ENCODE measurements at regions not wholly inside any gene's neighbourhood (a gene's known extent, or its start where the extent isn't known, plus 50 kb on each side); places are given as distances from the start of the nearest gene placed in this dataset.
"Not testable (repeated sequence)": the region's sequence is repeated elsewhere in the genome, so short reads cannot be mapped to it uniquely, and the experiment has no call there.

DNA sequence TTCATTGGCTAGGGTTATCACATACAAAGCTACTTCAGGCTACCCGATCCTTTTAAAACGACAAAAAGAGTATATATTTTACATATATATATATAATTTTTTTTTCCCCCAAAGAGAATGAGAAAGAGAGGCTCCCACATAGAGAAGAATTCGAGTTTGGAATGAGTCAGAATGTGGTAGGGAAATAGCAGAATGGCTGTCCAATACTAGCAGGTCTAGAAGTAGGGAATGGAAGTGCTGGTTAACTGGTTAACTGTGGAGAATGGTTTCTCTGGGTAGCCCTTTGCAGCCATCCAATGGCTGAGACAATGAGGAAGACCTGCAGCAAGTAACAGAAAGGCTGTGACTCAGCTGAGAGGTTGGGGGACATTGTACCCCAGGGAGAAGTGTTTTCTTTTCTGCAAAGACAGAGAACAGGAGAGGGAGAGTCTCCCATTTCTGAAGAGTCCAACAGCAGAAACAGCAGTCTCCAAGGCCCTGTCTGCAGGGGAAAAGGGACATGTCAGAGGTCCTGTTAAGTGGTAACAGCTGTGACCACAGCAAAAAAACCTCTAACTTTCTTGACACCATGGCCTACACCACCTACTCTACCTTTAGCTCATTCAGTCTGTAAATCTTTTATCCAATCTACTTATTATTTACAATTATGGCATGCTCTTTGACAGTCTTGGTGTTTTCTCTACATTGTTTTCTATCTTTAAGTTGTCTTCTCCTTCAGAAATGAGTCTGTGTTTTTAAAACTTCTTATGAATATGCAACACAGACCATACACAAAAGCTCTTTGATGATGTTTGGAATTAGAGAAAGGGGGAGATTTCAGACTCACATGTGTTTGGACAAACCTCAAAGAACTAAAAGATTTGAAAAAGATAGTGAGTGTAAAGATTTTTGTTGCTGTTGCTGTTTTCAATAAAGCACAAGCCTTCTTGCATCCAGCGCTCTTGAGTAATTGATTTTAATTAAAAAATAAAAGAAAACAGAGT, 116.1 kb upstream of the SLC7A14 start:
- DNase-seq = no peak

GRCh38 chr3:170700054-170700404, 114.2 kb upstream of the SLC7A14 start:
- DNase-seq = no peak

DNA sequence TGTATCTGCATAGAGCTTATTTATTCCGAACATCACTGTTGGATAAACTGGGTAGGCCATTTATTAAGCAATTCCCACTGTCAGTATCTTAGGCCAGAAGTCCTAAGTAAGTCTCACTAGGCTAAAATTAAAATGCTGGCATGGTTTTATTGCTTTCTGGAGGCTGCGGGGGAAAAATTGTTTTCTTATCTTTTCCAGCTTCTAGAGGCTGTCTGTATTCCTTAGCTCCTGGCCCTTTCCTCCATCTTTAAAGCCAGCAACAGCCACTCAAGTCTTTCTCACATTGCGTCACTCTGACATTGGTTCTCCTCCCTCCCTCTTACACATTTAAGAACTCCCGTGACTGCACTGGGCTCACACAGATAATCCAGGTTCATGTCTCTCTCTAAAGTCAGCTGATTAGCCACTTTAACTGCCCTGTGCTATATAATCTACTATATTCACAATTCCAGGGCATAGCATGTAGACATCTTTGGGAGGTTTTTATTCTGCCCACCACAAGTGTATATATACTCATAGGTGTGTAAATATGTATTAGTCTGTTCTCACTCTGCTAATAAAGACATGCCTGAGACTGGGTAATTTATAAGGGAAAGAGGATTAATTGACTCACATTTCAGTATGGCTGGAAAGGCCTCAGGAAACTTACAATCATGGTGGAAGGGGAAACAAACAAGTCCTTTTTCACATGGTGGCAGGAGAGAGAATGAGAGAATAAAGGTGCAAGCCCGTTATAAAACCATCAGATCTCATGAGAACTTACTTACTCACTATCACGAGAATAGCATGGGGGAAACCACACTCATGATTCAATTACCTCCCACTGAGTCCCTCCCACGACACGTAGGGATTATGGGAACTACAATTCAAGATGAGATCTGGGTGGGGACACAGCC, 113.5 kb upstream of the SLC7A14 start:
- DNase-seq = no peak

GRCh38 chr3:170697908-170698307, 112.0 kb upstream of the SLC7A14 start:
- no peak for DNase-seq

DNA sequence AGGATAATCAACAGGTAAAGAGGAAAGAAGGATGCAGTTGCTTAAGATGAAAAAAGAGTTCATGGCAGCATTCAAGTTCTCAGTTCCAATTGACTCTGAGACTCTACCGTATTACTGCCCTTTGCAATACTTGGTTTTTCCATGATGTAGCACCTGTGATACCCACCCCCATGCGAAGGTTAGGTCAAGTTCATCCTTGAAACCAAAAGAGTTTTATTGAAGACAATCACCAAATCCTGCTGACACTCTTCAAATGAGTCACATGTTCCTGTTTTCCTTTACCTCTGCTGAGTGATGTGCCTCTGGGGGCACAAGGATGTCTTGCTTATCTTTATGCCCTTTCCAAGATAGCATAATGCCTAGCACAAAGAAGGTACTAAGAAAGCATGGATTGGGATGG, 111.3 kb upstream of the SLC7A14 start:
- DNase-seq = no peak

DNA sequence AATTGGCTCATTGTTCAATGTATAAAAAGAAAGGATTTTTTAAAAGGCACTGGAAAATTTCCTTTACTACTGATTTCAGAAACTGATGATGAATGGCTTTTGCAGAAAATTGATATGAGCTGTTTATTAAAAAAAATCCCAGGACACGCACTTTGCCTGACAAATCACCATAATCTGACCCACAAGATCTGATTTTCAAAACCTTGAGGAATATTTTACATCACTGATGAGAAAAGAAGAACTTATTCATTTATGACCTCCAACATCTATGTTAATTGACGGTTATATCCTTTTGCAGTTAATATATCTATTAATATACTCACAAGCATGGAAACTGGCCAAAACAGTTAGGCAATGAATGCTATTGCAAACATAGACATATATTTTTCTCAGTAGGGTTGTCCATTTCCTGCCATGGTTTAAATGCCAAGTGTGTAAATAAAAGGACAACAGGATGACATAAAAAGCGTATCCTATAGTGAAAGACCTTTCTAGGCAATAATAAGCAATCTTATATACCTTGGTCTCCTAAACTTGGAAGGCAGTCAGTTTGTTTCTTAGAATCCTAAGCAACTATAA, 109.7 kb upstream of the SLC7A14 start:
- no peak for DNase-seq

- no peak for DNase-seq
Observed at GRCh38 chr3:170692720-170693119, 106.8 kb upstream of the SLC7A14 start.

- no peak for DNase-seq
Observed at GRCh38 chr3:170690661-170690981, 104.7 kb upstream of the SLC7A14 start.

DNA sequence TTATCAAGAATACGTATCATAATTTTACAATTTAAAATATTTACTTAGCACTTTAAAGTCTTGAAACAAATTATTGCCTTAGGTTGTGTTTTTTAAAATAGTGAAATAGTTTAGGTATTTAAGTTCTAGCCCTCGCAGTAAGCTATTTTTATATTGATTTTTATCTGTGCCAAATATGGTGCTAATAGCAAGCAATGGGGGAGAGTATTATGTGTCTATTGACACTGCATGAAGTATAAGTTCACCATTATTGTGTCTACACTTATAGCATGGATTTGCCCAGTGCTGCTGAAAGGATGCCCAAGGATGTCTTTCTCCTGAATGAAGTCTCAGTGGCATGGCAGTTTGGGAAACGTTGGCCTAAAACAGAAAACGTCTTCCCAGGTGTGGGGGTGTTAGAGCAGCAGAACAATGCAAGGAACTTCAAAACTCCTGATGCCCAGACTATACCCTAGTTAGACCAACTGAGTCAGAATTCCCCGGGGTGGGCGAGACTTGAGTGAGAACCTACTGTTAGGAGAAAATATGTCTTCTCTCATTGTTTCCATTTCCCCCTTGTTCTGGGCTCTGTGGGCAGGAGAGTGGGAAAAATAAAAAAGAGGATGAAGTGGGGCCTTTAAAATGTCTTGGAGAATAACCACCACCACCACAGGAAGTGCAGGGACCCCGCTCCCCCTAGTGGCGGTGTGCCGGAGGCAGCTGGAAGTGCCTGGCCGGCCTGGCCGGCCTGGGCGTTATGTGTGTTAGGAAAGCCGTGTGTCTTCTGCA, 104.2 kb upstream of the SLC7A14 start:
- DNase-seq = peak; percentile 34

DNA sequence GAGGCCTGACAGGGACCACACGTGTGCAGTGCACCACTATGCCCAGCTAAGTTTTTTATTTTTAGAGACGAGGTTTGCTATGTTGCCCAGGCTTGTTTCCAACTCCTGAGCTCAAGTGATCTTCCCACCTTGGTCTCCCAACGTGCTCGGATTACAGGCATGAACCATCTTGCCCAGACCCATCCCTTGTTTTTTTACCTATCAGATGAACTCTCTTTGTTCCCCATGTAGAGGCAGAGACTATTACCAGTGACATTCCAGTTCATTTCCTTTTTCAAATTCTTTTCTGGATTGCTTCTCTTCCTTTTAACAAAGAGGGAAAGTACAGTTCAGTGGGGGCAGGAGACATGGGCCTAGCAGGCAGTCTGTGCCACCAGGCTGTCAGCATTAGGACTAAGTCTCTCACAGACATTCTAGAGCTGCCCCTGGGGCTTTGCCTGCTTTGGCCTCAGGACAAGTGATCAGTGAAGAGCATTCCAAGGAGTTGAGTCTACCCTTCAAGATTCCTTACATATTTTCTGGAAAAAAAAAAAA, 103.5 kb upstream of the SLC7A14 start:
- DNase-seq = no peak

DNA sequence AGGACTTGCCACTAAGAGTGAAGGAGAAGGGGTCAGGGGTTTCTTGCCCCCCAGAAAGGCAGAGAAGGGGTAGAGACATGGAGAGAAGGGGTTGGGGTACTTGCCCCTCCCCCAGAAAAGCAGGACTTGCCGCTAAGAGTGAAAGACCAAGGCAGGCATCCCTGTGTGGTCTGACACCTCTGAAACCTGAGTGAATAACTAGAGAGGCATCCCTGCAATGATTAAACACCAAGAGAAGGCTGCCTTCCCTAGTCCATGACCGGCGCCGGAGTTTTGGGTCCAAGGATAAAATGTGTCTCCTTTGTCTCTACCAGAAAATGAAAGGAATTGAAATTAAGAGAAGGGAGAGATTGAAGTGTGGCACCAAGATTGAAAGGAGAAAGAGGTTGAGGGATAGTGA, 102.3 kb upstream of the SLC7A14 start:
- not testable (repeated sequence) for DNase-seq

GRCh38 chr3:170680593-170680992, 94.7 kb upstream of the SLC7A14 start:
- no peak for DNase-seq

DNA sequence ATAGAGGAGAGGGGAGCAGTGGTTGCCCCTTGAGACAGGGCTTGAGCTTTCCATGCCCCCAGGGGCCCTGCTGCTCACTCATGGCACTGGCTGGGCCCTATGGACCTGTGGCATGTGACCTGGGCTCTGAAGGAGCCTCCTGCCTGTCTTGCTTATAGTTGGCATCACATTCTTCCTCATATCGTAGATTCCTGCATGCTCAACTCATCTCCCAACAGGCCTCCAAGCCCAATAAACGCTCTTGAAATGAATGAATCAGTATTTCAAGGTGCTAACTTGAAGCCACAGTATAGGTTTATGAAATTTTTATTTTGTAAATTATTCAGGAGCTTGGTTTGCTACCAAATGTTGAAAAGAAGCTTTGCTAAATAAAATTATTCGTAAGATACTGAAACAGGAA, 93.3 kb upstream of the SLC7A14 start:
- DNase-seq = no peak

- DNase-seq = no peak
Observed at GRCh38 chr3:170670504-170670903, 84.6 kb upstream of the SLC7A14 start.

DNA sequence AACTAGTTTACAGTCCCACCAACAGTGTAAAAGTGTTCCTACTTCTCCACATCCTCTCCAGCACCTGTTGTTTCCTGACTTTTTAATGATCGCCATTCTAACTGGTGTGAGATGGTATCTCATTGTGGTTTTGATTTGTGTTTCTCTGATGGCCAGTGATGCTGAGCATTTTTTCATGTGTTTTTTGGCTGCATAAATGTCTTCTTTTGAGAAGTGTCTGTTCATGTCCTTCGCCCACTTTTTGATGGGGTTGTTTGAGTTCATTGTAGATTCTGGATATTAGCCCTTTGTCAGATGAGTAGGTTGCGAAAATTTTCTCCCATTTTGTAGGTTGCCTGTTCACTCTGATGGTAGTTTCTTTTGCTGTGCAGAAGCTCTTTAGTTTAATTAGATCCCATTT, 77.1 kb upstream of the SLC7A14 start:
- not testable (repeated sequence) for DNase-seq

- no peak for DNase-seq
Observed at GRCh38 chr3:170660139-170660538, 74.3 kb upstream of the SLC7A14 start.

DNA sequence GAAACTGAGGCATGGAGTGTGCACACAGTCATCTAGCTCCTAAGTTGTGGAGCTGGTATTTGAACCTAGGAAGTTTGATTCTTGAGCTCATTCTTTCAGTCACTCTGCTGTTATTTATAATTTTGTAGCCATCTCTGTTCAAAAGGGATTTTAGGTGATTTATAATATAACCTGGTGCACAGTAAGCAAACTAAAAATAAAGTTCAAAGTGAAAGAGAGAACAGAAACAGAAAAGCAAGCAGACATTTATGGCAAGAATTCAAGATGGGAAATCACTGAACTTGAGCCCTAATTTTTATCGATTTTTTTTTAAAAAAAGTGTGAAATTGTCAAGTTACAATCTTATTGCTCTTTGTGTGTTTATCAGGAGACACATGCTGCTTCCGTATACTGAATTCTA, 71.4 kb upstream of the SLC7A14 start:
- DNase-seq = no peak

- DNase-seq = no peak
Observed at GRCh38 chr3:170656284-170656683, 70.4 kb upstream of the SLC7A14 start.

GRCh38 chr3:170653801-170654200, 67.9 kb upstream of the SLC7A14 start:
- no peak for DNase-seq

GRCh38 chr3:170651260-170651845, 65.5 kb upstream of the SLC7A14 start:
- no peak for DNase-seq

GRCh38 chr3:170650557-170650956, 64.7 kb upstream of the SLC7A14 start:
- not testable (repeated sequence) for DNase-seq

GRCh38 chr3:170644711-170645110, 58.8 kb upstream of the SLC7A14 start:
- DNase-seq = no peak
